ENCODE measurements at regions not wholly inside any gene's neighbourhood (a gene's known extent, or its start where the extent isn't known, plus 50 kb on each side); places are given as distances from the start of the nearest gene placed in this dataset.

DNA sequence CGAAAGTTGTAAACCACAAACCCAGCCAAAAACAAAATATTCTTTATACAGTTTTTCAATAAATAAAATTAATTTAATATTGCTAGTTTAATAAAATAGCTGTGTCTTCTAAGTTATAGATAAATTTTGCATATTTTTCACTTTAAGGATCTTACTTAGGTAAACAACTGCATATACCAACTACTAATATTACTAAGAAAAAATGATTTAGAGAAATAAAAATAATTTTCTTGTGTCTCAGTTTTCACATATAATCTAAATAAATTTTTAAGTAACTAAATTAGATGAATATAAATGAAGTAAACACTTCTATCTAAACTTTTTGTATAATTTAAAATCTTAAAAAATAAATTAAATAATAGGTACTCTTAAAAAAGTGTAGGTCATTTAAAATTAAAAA, 67.1 kb upstream of the TOP3B start:
- Histone ChIP-seq H3K4me1 (no peaks in the 10 kb centered on the region), H3K4me3 (no peak overlapping the region), H3K27ac (no peak overlapping the region), H3K36me3 (no peaks in the 10 kb centered on the region), H3K9me3 (no peaks in the 10 kb centered on the region), H3K27me3 (peaks cover 0 to 22% (median 0%) of the 10 kb centered on the region in 4 donors)
- DNase-seq = no peak
- no peak for TF ChIP-seq POLR2A (IDR thresholded peaks at IDR 0.05)
- TF ChIP-seq, protein P1, sequence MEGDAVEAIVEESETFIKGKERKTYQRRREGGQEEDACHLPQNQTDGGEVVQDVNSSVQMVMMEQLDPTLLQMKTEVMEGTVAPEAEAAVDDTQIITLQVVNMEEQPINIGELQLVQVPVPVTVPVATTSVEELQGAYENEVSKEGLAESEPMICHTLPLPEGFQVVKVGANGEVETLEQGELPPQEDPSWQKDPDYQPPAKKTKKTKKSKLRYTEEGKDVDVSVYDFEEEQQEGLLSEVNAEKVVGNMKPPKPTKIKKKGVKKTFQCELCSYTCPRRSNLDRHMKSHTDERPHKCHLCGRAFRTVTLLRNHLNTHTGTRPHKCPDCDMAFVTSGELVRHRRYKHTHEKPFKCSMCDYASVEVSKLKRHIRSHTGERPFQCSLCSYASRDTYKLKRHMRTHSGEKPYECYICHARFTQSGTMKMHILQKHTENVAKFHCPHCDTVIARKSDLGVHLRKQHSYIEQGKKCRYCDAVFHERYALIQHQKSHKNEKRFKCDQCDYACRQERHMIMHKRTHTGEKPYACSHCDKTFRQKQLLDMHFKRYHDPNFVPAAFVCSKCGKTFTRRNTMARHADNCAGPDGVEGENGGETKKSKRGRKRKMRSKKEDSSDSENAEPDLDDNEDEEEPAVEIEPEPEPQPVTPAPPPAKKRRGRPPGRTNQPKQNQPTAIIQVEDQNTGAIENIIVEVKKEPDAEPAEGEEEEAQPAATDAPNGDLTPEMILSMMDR (IDR thresholded peaks at IDR 0.05) = no peak
- WGBS, 2 donors = 26 to 67% methylated on average over 1 of the region's 1 CpG
- intact Hi-C loops (cut with DNase I) = no loop called here

DNA sequence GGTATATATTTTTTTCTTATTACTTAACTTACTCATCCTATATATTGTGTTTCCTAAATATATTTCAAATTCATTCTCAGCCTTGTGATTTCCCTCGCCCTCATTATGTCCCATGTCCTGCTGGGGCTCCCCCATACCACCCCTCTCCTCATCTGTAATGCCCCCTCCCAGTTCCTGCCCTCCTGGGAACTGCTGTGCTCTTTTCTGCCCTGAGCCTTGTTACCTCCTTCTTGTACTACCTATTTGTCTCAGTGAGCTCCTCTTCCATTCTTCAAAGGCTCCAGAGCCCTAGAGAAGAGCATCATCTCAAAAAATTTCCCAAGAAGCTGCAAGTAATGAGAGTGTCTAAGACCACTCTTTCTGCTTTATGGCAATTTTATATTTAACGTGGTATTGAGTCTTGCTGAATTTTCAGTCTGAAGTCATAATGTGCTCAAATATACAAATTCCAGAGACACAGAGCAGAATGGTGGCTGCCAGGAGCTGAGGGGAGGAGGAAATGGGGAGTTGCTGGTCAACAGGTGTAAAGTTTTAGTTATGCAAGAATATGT, 66.5 kb upstream of the TOP3B start:
- DNase-seq = no peak
- WGBS, 2 donors = 23 to 45% methylated on average over 2 of the region's 2 CpGs
- intact Hi-C loops (cut with DNase I) = no loop called here
- Histone ChIP-seq H3K36me3 (no peaks in the 10 kb centered on the region), H3K9me3 (no peaks in the 10 kb centered on the region), H3K27ac (no peak overlapping the region), H3K4me3 (no peak overlapping the region), H3K27me3 (peaks cover 0 to 22% (median 0%) of the 10 kb centered on the region in 4 donors), H3K4me1 (no peaks in the 10 kb centered on the region)
- no peak for TF ChIP-seq POLR2A (IDR thresholded peaks at IDR 0.05)
- TF ChIP-seq, protein P1 (IDR thresholded peaks at IDR 0.05) = no peak

DNA sequence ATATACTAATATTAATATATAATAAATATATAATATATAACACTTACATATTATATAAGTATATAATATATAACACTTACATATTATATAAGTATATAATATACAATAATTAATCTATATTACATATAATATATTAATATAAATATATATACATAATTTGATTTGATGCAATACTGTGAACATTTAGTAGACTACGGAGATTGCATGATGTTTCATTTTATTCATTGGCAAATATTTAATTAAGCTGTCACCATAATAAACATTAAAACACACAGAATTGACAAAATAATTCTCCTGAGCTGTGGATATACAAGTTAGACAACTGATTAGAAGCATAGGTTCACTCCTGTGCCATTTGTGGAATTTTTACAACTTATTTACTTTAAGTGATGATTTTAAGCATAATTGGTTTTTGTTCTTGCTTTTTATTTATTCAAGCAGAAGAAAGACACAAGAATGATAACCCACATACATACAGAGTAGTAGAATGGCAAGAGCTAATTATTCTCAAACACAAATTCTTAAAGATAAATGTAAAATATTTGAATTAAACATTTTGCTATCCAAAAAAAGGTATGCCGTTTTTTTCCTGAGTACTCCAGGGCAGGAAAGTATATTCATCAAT, 65.8 kb upstream of the TOP3B start:
- 47 to 53% methylated on average over 2 of the region's 2 CpGs for WGBS, 2 donors
- H3K9me3 ChIP-seq = no peaks in the 10 kb centered on the region
- H3K27ac ChIP-seq = no peak overlapping the region
- DNase-seq = no peak
- peaks cover 0 to 25% (median 0%) of the 10 kb centered on the region in 4 donors for H3K27me3 ChIP-seq
- no peak for TF ChIP-seq POLR2A (IDR thresholded peaks at IDR 0.05)
- TF ChIP-seq, protein P1 (IDR thresholded peaks at IDR 0.05) = no peak
- no peaks in the 10 kb centered on the region for H3K4me1 ChIP-seq
- H3K4me3 ChIP-seq = no peak overlapping the region
- H3K36me3 ChIP-seq = no peaks in the 10 kb centered on the region
- intact Hi-C loops (cut with DNase I) = no loop called here

DNA sequence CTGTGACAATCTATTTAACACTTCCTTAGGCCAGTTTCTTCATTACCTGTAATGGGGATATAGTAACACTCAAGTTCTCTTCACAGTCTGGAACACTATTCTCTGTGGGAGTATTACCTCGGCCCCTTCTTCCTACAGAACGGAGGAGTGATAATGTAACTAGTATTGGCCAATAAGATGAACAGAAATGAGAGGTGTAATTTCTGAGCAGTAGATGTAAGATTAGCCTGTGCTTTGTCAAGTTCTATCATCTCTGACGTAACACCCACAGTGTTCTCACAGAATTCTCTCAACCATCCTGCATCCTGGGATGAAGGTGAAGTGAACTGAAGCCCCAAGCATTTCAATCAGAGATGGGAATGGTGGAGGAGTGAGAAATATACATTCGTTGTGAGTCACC, 65.2 kb upstream of the TOP3B start:
- 72 to 73% methylated on average over 4 of the region's 4 CpGs for WGBS, 2 donors
- Histone ChIP-seq H3K36me3 (no peaks in the 10 kb centered on the region), H3K27ac (no peak overlapping the region), H3K27me3 (peaks cover 0 to 29% (median 0%) of the 10 kb centered on the region in 4 donors), H3K9me3 (no peaks in the 10 kb centered on the region), H3K4me1 (no peaks in the 10 kb centered on the region), H3K4me3 (no peak overlapping the region)
- no peak for DNase-seq
- intact Hi-C loops (cut with DNase I) = no loop called here
- TF ChIP-seq, protein P1 (IDR thresholded peaks at IDR 0.05) = no peak
- no peak for TF ChIP-seq POLR2A (IDR thresholded peaks at IDR 0.05)

DNA sequence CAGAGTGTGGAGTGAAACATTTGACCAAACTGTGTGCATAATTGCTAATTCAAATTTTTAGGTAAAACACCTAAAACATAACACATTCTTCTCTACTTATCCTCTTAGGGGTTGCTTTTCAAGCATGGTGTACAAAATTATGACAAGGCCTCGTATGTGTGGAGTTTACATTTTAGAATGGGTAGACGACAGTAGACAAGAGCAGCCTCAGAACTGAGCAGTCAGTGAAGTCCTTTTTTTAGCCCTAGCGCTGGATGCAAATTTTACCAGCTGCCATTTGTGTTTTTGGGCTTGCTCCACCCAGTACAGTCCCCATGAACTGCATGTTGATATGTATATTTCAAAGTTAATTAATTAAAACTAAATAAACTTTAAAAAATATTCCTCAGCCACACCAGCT, 64.7 kb upstream of the TOP3B start:
- no peak for DNase-seq
- peaks cover 0 to 29% (median 0%) of the 10 kb centered on the region in 4 donors for H3K27me3 ChIP-seq
- intact Hi-C loops (cut with DNase I) = no loop called here
- H3K27ac ChIP-seq = no peak overlapping the region
- 56 to 70% methylated on average over 3 of the region's 3 CpGs for WGBS, 2 donors
- no peaks in the 10 kb centered on the region for H3K36me3 ChIP-seq
- TF ChIP-seq, protein P1 (IDR thresholded peaks at IDR 0.05) = no peak
- TF ChIP-seq POLR2A (IDR thresholded peaks at IDR 0.05) = no peak
- no peaks in the 10 kb centered on the region for H3K9me3 ChIP-seq
- H3K4me3 ChIP-seq = no peak overlapping the region
- H3K4me1 ChIP-seq = no peaks in the 10 kb centered on the region
